ENCODE measurements at regions not wholly inside any gene's neighbourhood (a gene's known extent, or its start where the extent isn't known, plus 50 kb on each side); places are given as distances from the start of the nearest gene placed in this dataset.

DNA sequence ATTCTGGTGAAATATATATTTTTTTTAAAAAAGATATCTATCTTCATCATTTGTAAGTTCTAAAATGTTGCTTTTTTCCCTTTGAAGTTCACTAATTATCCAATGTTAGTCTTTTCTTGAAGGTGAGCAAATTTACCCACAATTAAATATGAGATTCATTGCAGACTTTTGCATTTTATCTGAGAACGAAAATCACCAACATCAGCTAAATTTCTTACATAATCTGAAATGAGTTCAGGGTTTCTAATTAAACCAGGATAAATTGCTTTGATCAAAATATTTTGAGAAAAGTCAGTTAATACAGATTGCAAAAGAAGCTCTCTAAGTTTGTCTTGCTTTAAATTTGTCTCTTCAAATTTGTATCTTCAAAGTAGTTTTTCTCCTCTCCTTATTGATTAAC lies 486.4 kb upstream of the FSTL5 start:
- Mint-ChIP-seq H3K36me3 (ENCODE audit: low read depth) (no peaks in the 10 kb centered on the region), H3K4me1 (peaks cover 1% of the 10 kb centered on the region), H3K27ac (no peak overlapping the region), H3K27me3 (ENCODE audit: insufficient read depth) (no peaks in the 10 kb centered on the region), H3K9me3 (no peaks in the 10 kb centered on the region), H3K4me3 (no peak overlapping the region)
- WGBS, 2 experiments (ENCODE audit: insufficient coverage in 1 of 2, insufficient read length in 1 of 2), result 86% methylated on average over 1 of the region's 1 CpG; no CpG with 5 or more reads in 1 of the 2 experiments
- no peak for DNase-seq
- Histone ChIP-seq H3K4me1 (ENCODE audit: control insufficient read depth, insufficient read depth, low read length) (no peaks in the 10 kb centered on the region), H3K36me3 (ENCODE audit: control insufficient read depth, insufficient read depth, low read length) (no peaks in the 10 kb centered on the region), H3K27me3 (ENCODE audit: control insufficient read depth, insufficient read depth, low read length, poor library complexity, severe bottlenecking) (no peaks in the 10 kb centered on the region), H3K27ac (ENCODE audit: low read depth, low read length) (no peak overlapping the region), H3K4me3 (ENCODE audit: low read length) (no peak overlapping the region), H3K9ac (ENCODE audit: extremely low read depth, low read length, poor library complexity, severe bottlenecking) (no peak overlapping the region), H3K9me3 (ENCODE audit: control insufficient read depth, low read length) (no peaks in the 10 kb centered on the region)
- TF ChIP-seq, protein P1, sequence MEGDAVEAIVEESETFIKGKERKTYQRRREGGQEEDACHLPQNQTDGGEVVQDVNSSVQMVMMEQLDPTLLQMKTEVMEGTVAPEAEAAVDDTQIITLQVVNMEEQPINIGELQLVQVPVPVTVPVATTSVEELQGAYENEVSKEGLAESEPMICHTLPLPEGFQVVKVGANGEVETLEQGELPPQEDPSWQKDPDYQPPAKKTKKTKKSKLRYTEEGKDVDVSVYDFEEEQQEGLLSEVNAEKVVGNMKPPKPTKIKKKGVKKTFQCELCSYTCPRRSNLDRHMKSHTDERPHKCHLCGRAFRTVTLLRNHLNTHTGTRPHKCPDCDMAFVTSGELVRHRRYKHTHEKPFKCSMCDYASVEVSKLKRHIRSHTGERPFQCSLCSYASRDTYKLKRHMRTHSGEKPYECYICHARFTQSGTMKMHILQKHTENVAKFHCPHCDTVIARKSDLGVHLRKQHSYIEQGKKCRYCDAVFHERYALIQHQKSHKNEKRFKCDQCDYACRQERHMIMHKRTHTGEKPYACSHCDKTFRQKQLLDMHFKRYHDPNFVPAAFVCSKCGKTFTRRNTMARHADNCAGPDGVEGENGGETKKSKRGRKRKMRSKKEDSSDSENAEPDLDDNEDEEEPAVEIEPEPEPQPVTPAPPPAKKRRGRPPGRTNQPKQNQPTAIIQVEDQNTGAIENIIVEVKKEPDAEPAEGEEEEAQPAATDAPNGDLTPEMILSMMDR (conservative IDR thresholded peaks at IDR 0.05), result no peak

DNA sequence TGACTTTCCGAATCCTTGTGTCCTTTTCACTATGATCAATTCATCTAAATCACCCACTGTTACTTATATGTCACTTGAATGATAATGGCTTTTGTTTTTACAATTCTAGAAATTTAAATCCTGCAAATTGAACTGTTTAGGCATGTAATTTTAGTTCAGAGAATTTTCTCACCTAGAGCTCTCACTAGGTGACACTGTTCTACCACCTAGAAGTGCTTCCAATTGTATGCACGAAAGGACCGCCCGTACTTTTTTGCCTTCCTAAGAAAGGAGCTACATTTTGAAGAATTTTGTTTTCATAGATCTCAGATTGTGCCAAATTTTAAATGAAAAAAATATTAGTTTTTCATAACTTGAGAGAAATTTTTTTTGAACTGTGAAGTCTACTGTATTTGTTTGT lies 481.6 kb upstream of the FSTL5 start:
- Histone ChIP-seq H3K4me1 (ENCODE audit: control insufficient read depth, insufficient read depth, low read length) (no peaks in the 10 kb centered on the region), H3K27me3 (ENCODE audit: control insufficient read depth, insufficient read depth, low read length, poor library complexity, severe bottlenecking) (no peaks in the 10 kb centered on the region), H3K27ac (ENCODE audit: low read depth, low read length) (no peak overlapping the region), H3K4me3 (ENCODE audit: low read length) (no peak overlapping the region), H3K36me3 (ENCODE audit: control insufficient read depth, insufficient read depth, low read length) (no peaks in the 10 kb centered on the region), H3K9me3 (ENCODE audit: control insufficient read depth, low read length) (no peaks in the 10 kb centered on the region), H3K9ac (ENCODE audit: extremely low read depth, low read length, poor library complexity, severe bottlenecking) (no peak overlapping the region)
- WGBS, 2 experiments (ENCODE audit: insufficient coverage in 1 of 2, insufficient read length in 1 of 2), result 58 to 68% methylated on average over 3 of the region's 4 CpGs
- Mint-ChIP-seq H3K36me3 (ENCODE audit: low read depth) (no peaks in the 10 kb centered on the region), H3K4me1 (peaks cover 15% of the 10 kb centered on the region), H3K9me3 (peaks cover 2% of the 10 kb centered on the region), H3K27ac (no peak overlapping the region), H3K4me3 (no peak overlapping the region), H3K27me3 (ENCODE audit: insufficient read depth) (no peaks in the 10 kb centered on the region)
- DNase-seq, result no peak
- TF ChIP-seq, protein P1 (conservative IDR thresholded peaks at IDR 0.05), result peak; percentile 75

DNA sequence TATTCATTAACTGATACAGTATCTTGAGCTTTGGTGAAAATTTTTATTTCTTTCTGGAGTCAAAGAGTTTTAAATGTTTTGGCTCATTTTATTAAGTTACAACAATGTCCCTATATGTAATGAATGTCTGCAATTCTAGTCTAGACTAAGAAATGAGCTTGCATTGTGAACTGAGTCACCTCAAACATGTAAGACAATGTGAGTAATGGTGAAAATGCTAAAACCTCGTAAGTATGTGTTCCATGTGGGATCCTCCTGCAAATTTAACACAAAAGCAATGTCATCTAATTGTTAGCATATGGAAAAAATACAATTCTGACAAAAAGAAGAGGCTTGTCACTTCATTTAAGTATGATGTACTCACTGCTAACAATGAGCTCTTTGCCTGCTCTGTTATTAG lies 480.5 kb upstream of the FSTL5 start:
- no peaks in the 10 kb centered on the region for H3K36me3 Mint-ChIP-seq (ENCODE audit: low read depth)

More for the DNA sequence above, 480.5 kb upstream of the FSTL5 start:
- Mint-ChIP-seq H3K27ac (no peak overlapping the region), H3K9me3 (peaks cover 2% of the 10 kb centered on the region), H3K4me3 (no peak overlapping the region), H3K4me1 (peaks cover 15% of the 10 kb centered on the region), H3K27me3 (ENCODE audit: insufficient read depth) (no peaks in the 10 kb centered on the region)
- Histone ChIP-seq H3K36me3 (ENCODE audit: control insufficient read depth, insufficient read depth, low read length) (no peaks in the 10 kb centered on the region), H3K27ac (ENCODE audit: low read depth, low read length) (no peak overlapping the region), H3K4me3 (ENCODE audit: low read length) (no peak overlapping the region), H3K27me3 (ENCODE audit: control insufficient read depth, insufficient read depth, low read length, poor library complexity, severe bottlenecking) (no peaks in the 10 kb centered on the region), H3K9ac (ENCODE audit: extremely low read depth, low read length, poor library complexity, severe bottlenecking) (no peak overlapping the region), H3K9me3 (ENCODE audit: control insufficient read depth, low read length) (no peaks in the 10 kb centered on the region), H3K4me1 (ENCODE audit: control insufficient read depth, insufficient read depth, low read length) (no peaks in the 10 kb centered on the region)
- TF ChIP-seq, protein P1 (conservative IDR thresholded peaks at IDR 0.05), result no peak
- no peak for DNase-seq
- 67 to 80% methylated on average over 1 of the region's 1 CpG for WGBS, 2 experiments (ENCODE audit: insufficient coverage in 1 of 2, insufficient read length in 1 of 2)

All from endodermal cell (in vitro differentiated cells).